H1 (cell line): ENCODE measurements at regions not wholly inside any gene's neighbourhood (a gene's known extent, or its start where the extent isn't known, plus 50 kb on each side); places are given as distances from the start of the nearest gene placed in this dataset.
A peak's percentile ranks its signal among the peaks of the same experiment; 100 is the strongest.

Experiments used
- CTCF ChIA-PET: fragments of 300-600 bp; sonication (Branson Sonifier 250); formaldehyde crosslinking; loops from one replicate; lab custom pipeline; 2021; ENCODE audit not compliant: partially characterized antibody; lab: Charles Lee
- POLR2A ChIA-PET: fragments of 300-600 bp; sonication (Branson Sonifier 250); formaldehyde crosslinking; loops from one replicate; lab custom pipeline; 2021; ENCODE audit warnings: inconsistent platforms; ENCODE audit not compliant: partially characterized antibody; lab: Charles Lee
- DNase-seq, 2 experiments: peaks; one replicate each; pipeline versions ENCODE4 v3.0.0 to v3.0.0-alpha.2; 2010 to 2022; ENCODE audit warnings: low spot score in 2 of 2, low read depth in 1 of 2, mixed read lengths in 1 of 2
- FAIRE-seq: peaks from 2 replicates; lab custom pipeline; 2011; peaks lifted over from hg19 to GRCh38; lab: Jason Lieb, UNC
- H2AFZ ChIP-seq: 2 replicates; pipeline ENCODE4 v1.8.1; 2012; ENCODE audit warnings: low read length, inconsistent platforms
- H2AK5ac ChIP-seq: 2 replicates; pipeline ENCODE4 v1.6.1; 2013; ENCODE audit warnings: low read depth, low read length
- H2BK120ac ChIP-seq: replicated peaks from 2 replicates; pipeline ENCODE3; 2013; ENCODE audit warnings: low read depth, low read length, inconsistent platforms
- H2BK12ac ChIP-seq: 2 replicates; pipeline ENCODE4 v1.6.1; 2013; ENCODE audit warnings: low read depth, low read length
- H2BK15ac ChIP-seq: 2 replicates; pipeline ENCODE4 v1.6.1; 2013; ENCODE audit warnings: low read length
- H2BK20ac ChIP-seq: 2 replicates; pipeline ENCODE4 v1.6.1; 2013; ENCODE audit warnings: low read length
- H2BK5ac ChIP-seq: 2 replicates; pipeline ENCODE4 v1.6.1; 2013; ENCODE audit warnings: low read depth, low read length
- H3K14ac ChIP-seq: 2 replicates; pipeline ENCODE4 v1.6.1; 2013; ENCODE audit warnings: inconsistent platforms; ENCODE audit not compliant: insufficient read length
- H3K18ac ChIP-seq: 2 replicates; pipeline ENCODE4 v1.6.1; 2013; ENCODE audit warnings: low read length; ENCODE audit errors: extremely low read depth
- H3K23ac ChIP-seq: 2 replicates; pipeline ENCODE4 v1.6.1; 2013; ENCODE audit warnings: inconsistent platforms; ENCODE audit not compliant: insufficient read length
- H3K23me2 ChIP-seq: 2 replicates; pipeline ENCODE4 v1.6.1; 2013; ENCODE audit warnings: low read depth, low read length
- H3K27ac ChIP-seq: 2 replicates; pipeline ENCODE4 v1.6.1; 2011; ENCODE audit warnings: low read depth, low read length, inconsistent platforms
- H3K27me3 ChIP-seq, 4 experiments: replicated peaks in 1 of 4; 1 replicate in 1 of 4; 2 replicates in 3 of 4; pipeline versions ENCODE4 v1.6.1 to v1.8.1; 2011 to 2013; ENCODE audit warnings: low read length in 3 of 4, mild to moderate bottlenecking in 3 of 4, inconsistent platforms in 2 of 4, mixed read lengths in 2 of 4, moderate library complexity in 1 of 4; ENCODE audit not compliant: control insufficient read depth in 3 of 4, insufficient read depth in 3 of 4; ENCODE audit errors: extremely low read depth in 1 of 4
- H3K36me3 ChIP-seq, 4 experiments: 2 replicates each; pipeline versions ENCODE4 v1.6.1 to v1.8.1; 2011 to 2013; ENCODE audit warnings: mild to moderate bottlenecking in 4 of 4, low read length in 3 of 4, moderate library complexity in 2 of 4, control low read depth in 1 of 4, inconsistent platforms in 1 of 4; ENCODE audit not compliant: insufficient read depth in 4 of 4, control insufficient read depth in 2 of 4
- H3K4ac ChIP-seq: replicated peaks from 2 replicates; pipeline ENCODE3; 2013; ENCODE audit warnings: low read length, low read depth, mixed read lengths, inconsistent platforms; ENCODE audit not compliant: insufficient read length
- H3K4me1 ChIP-seq, 4 experiments: replicated peaks in 1 of 4; 1 replicate in 1 of 4; 2 replicates in 3 of 4; pipeline versions ENCODE4 v1.6.1 to v1.8.1; 2011 to 2013; ENCODE audit warnings: low read length in 3 of 4, inconsistent platforms in 2 of 4, mixed read lengths in 1 of 4; ENCODE audit not compliant: insufficient read depth in 4 of 4, control insufficient read depth in 3 of 4
- H3K4me2 ChIP-seq, 2 experiments: 2 replicates each; pipeline versions ENCODE4 v1.6.1 to v1.8.1; 2011 to 2013; ENCODE audit warnings: low read depth in 2 of 2, low read length in 2 of 2, control low read depth in 1 of 2, inconsistent platforms in 1 of 2, mild to moderate bottlenecking in 1 of 2; ENCODE audit not compliant: insufficient read depth in 1 of 2
- H3K4me3 ChIP-seq, 4 experiments: fragments of 200-600, 300-600 bp in 1 of 4; sonication (generic), shearing (Covaris generic), sonication (Bioruptor Twin) in 1 of 4; 2 replicates each; pipeline versions ENCODE4 v1.5.1 to v1.8.1; 2011 to 2016; ENCODE audit warnings: low read length in 4 of 4, low read depth in 3 of 4, control low read depth in 2 of 4, inconsistent platforms in 2 of 4, mild to moderate bottlenecking in 2 of 4, mixed read lengths in 1 of 4, moderate library complexity in 1 of 4; ENCODE audit not compliant: insufficient read depth in 2 of 4; ENCODE audit errors: extremely low read depth in 1 of 4
- H3K56ac ChIP-seq: replicated peaks from 2 replicates; pipeline ENCODE3; 2013; ENCODE audit warnings: low read depth, mild to moderate bottlenecking, mixed read lengths, low read length, inconsistent platforms; ENCODE audit not compliant: insufficient read length
- H3K79me1 ChIP-seq: 2 replicates; pipeline ENCODE4 v1.6.1; 2013; ENCODE audit warnings: low read depth, low read length, control low read depth
- H3K79me2 ChIP-seq, 2 experiments: 2 replicates each; pipeline versions ENCODE4 v1.6.1 to v1.8.1; 2012 to 2013; ENCODE audit warnings: low read length in 2 of 2, mild to moderate bottlenecking in 2 of 2, inconsistent platforms in 1 of 2; ENCODE audit not compliant: insufficient read depth in 2 of 2, control insufficient read depth in 1 of 2
- H3K9ac ChIP-seq, 4 experiments: replicated peaks in 1 of 4; 1 replicate in 1 of 4; 2 replicates in 3 of 4; pipeline versions ENCODE4 v1.6.1 to v1.8.1; 2011 to 2013; ENCODE audit warnings: low read depth in 3 of 4, low read length in 3 of 4, control low read depth in 2 of 4, mild to moderate bottlenecking in 2 of 4, moderate library complexity in 2 of 4, inconsistent platforms in 1 of 4; ENCODE audit errors: extremely low read depth in 1 of 4
- H3K9me3 ChIP-seq, 2 experiments: 2 replicates each; pipeline versions ENCODE4 v1.6.1 to v1.8.1; 2012 to 2013; ENCODE audit warnings: mild to moderate bottlenecking in 2 of 2, moderate library complexity in 2 of 2, control low read depth in 1 of 2, inconsistent platforms in 1 of 2, low read depth in 1 of 2, low read length in 1 of 2, mixed read lengths in 1 of 2; ENCODE audit not compliant: insufficient read depth in 2 of 2
- H4K20me1 ChIP-seq, 2 experiments: replicated peaks in 1 of 2; 2 replicates each; pipeline versions ENCODE3 to v1.8.1; 2011 to 2013; ENCODE audit warnings: inconsistent platforms in 2 of 2, low read length in 2 of 2, mild to moderate bottlenecking in 1 of 2; ENCODE audit not compliant: insufficient read depth in 2 of 2, control insufficient read depth in 1 of 2
- H4K5ac ChIP-seq: 2 replicates; pipeline ENCODE4 v1.6.1; 2013; ENCODE audit warnings: low read length, low read depth, mixed read lengths, inconsistent platforms; ENCODE audit not compliant: insufficient read length
- H4K8ac ChIP-seq: 2 replicates; pipeline ENCODE4 v1.8.0; 2013; ENCODE audit warnings: mild to moderate bottlenecking, moderate library complexity, low read length, inconsistent platforms; ENCODE audit not compliant: insufficient read depth; ENCODE audit errors: extremely low read depth
- H4K91ac ChIP-seq: replicated peaks from 2 replicates; pipeline ENCODE3; 2013; ENCODE audit warnings: low read length, mixed read lengths, inconsistent platforms; ENCODE audit not compliant: insufficient read length
- BRCA1 ChIP-seq: IDR thresholded peaks from 2 replicates; pipeline ENCODE4 v1.6.1; 2012; ENCODE audit warnings: low read depth, low read length, improper control_type of control experiment
- CBX8 ChIP-seq: fragments of 300-800, 300-1000 bp; sonication (generic); IDR thresholded peaks from 2 replicates; pipeline ENCODE4 v1.7.1; 2016; ENCODE audit warnings: low read depth, low read length, borderline replicate concordance
- CREB1 ChIP-seq: IDR thresholded peaks from 2 replicates; pipeline ENCODE4 v1.6.1; 2012; ENCODE audit warnings: inconsistent platforms
- EZH2 ChIP-seq: fragments of 200-600 bp; sonication (generic); IDR thresholded peaks from 2 replicates; pipeline ENCODE4 v1.7.1; 2012; ENCODE audit warnings: low read depth, mild to moderate bottlenecking, moderate library complexity, low read length, inconsistent platforms; ENCODE audit not compliant: severe bottlenecking
- KDM4A ChIP-seq: IDR thresholded peaks from one replicate; pipeline ENCODE4 v1.7.1; 2012; ENCODE audit warnings: low read depth, mild to moderate bottlenecking, moderate library complexity, low read length, inconsistent platforms; ENCODE audit not compliant: severe bottlenecking
- POLR2A ChIP-seq, 2 experiments: IDR thresholded peaks; 1 replicate in 1 of 2; 2 replicates in 1 of 2; pipeline ENCODE4 v1.6.1; 2011; ENCODE audit warnings: low read depth in 2 of 2, low read length in 2 of 2, mild to moderate bottlenecking in 2 of 2; ENCODE audit errors: control extremely low read depth in 1 of 2
- POU5F1 ChIP-seq: IDR thresholded peaks from 2 replicates; pipeline ENCODE4 v1.6.1; 2011; ENCODE audit warnings: low read depth, mild to moderate bottlenecking, low read length, moderate library complexity
- RBBP5 ChIP-seq: IDR thresholded peaks from 2 replicates; pipeline ENCODE4 v1.7.1; 2012; ENCODE audit warnings: low read depth, mild to moderate bottlenecking, inconsistent platforms, low read length, moderate library complexity, borderline replicate concordance
- TAF7 ChIP-seq: optimal IDR thresholded peaks from 2 replicates; pipeline ENCODE3; 2011; ENCODE audit warnings: low read depth, mild to moderate bottlenecking, inconsistent platforms, low read length, moderate library complexity, borderline replicate concordance
- TEAD4 ChIP-seq: IDR thresholded peaks from 2 replicates; pipeline ENCODE4 v1.6.1; 2012; ENCODE audit warnings: low read depth, low read length, inconsistent platforms, mixed read lengths
- WGBS, 2 experiments: shearing (Covaris generic) in 1 of 2; methylation state at CpG; one replicate each; pipeline versions ENCODE4 v1.1.6 to v1.1.7; 2013 to 2015; ENCODE audit warnings: low lambda C conversion rate in 2 of 2, mixed read lengths in 2 of 2, inconsistent platforms in 1 of 2, low coverage in 1 of 2, missing lambda C conversion rate in 1 of 2; ENCODE audit not compliant: insufficient replicate concordance in 2 of 2, insufficient coverage in 1 of 2, insufficient read length in 1 of 2; ENCODE audit errors: extremely low coverage in 1 of 2, missing lambda C conversion rate in 1 of 2; 5-methylcytosine and 5-hydroxymethylcytosine counted together
- TF ChIP-seq, protein P1 (sequence below): IDR thresholded peaks from 2 replicates; pipeline ENCODE4 v1.6.1; 2012; ENCODE audit warnings: low read length, inconsistent platforms
- TF ChIP-seq, protein P2 (sequence below): IDR thresholded peaks from 2 replicates; pipeline ENCODE4 v1.6.1; 2012; ENCODE audit warnings: inconsistent platforms

DNA sequence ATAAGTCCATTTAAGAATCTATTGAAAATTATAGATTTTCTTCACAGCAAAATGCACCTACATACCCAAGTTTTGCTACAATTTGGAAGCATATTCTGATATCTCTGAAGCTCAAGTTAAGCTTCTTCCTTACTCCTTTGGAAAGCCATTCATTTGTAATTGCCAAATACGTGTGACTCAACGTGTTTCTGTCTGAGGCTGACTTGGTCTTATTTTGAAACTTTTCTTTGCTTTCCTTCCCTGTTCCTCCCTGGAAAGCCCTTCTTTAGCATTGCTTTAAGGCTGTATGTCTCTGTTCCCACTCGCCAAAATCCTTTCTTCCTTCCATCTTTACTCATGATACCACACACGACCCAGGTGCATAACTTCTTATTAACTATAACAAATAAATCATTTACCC, 232.0 kb downstream of the ZBBX start:
- Histone ChIP-seq H3K4me1 (no peaks in the 10 kb centered on the region), H3K27me3 (no peaks in the 10 kb centered on the region), H3K9me3 (no peaks in the 10 kb centered on the region), H4K20me1 (no peaks in the 10 kb centered on the region), H3K18ac (no peak overlapping the region), H3K4me3 (no peak overlapping the region), H3K79me2 (no peaks in the 10 kb centered on the region), H3K23me2 (no peaks in the 10 kb centered on the region), H2AFZ (peak overlapping the region; percentile 94; the same call in 1 of the 2 replicates), H3K4ac (no peak overlapping the region), H2AK5ac (no peak overlapping the region), H4K5ac (no peak overlapping the region), H2BK20ac (no peak overlapping the region), H3K23ac (no peak overlapping the region), H3K79me1 (no peaks in the 10 kb centered on the region), H2BK120ac (no peak overlapping the region), H3K9ac (no peak overlapping the region), H3K36me3 (no peaks in the 10 kb centered on the region), H3K27ac (no peak overlapping the region), H4K91ac (no peak overlapping the region), H3K56ac (no peak overlapping the region), H2BK12ac (no peak overlapping the region), H3K14ac (no peak overlapping the region), H2BK15ac (no peak overlapping the region), H2BK5ac (no peak overlapping the region), H3K4me2 (no peak overlapping the region), H4K8ac (no peak overlapping the region)
- CTCF ChIA-PET: interaction anchor here (1.1 kb wide), 1 partner anchor 9 kb away, joined by 3 read pairs; no protein-coding TSS in a partner anchor
- POLR2A ChIA-PET: no interaction called here
- WGBS, 2 experiments: 90% methylated on average over 4 of the region's 4 CpGs; no CpG with 5 or more reads in 1 of the 2 experiments
- DNase-seq: no peak
- no peak for FAIRE-seq
- TF ChIP-seq POU5F1: no peak
- no peak for TF ChIP-seq BRCA1
- TF ChIP-seq RBBP5: no peak
- no peak for TF ChIP-seq CBX8
- no peak for TF ChIP-seq EZH2
- TF ChIP-seq CREB1: no peak
- TF ChIP-seq TAF7: no peak
- TF ChIP-seq, protein P1, sequence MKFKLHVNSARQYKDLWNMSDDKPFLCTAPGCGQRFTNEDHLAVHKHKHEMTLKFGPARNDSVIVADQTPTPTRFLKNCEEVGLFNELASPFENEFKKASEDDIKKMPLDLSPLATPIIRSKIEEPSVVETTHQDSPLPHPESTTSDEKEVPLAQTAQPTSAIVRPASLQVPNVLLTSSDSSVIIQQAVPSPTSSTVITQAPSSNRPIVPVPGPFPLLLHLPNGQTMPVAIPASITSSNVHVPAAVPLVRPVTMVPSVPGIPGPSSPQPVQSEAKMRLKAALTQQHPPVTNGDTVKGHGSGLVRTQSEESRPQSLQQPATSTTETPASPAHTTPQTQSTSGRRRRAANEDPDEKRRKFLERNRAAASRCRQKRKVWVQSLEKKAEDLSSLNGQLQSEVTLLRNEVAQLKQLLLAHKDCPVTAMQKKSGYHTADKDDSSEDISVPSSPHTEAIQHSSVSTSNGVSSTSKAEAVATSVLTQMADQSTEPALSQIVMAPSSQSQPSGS: no peak
- TF ChIP-seq, protein P2, sequence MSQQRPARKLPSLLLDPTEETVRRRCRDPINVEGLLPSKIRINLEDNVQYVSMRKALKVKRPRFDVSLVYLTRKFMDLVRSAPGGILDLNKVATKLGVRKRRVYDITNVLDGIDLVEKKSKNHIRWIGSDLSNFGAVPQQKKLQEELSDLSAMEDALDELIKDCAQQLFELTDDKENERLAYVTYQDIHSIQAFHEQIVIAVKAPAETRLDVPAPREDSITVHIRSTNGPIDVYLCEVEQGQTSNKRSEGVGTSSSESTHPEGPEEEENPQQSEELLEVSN: no peak
- no peak for TF ChIP-seq POLR2A (IDR thresholded peaks at IDR 0.05; ENCODE audit: control extremely low read depth in 1 of 2, low read depth in 2 of 2, low read length in 2 of 2)
- TF ChIP-seq TEAD4: no peak
- no peak for TF ChIP-seq KDM4A
